PC-3 (cell line): ENCODE measurements at regions not wholly inside any gene's neighbourhood (a gene's known extent, or its start where the extent isn't known, plus 50 kb on each side); places are given as distances from the start of the nearest gene placed in this dataset.

Experiments used
- ATAC-seq: fragments of 200-7000 bp; cut with Tn5 transposase; 2 replicates; pipeline ENCODE4 v1.9.1; 2020; ENCODE audit warnings: mild to moderate bottlenecking, moderate library complexity
- BruUV-seq: library from RNA; stranded (reverse); fragments of 400-500 nt; replicated peaks from 2 replicates; lab custom pipeline; 2021; lab: Mats Ljungman, UMichigan
- CTCF ChIA-PET: fragments of 300-600 bp; sonication (Branson Sonifier 250); formaldehyde crosslinking; loops from one replicate; lab custom pipeline; 2022; ENCODE audit warnings: antibody characterized with exemption; lab: Charles Lee
- POLR2A ChIA-PET: fragments of 300-600 bp; sonication (Branson Sonifier 250); formaldehyde crosslinking; loops from one replicate; lab custom pipeline; 2022; ENCODE audit warnings: antibody characterized with exemption; ENCODE audit not compliant: unreplicated experiment; lab: Charles Lee
- DNase-seq: peaks from one replicate; pipeline ENCODE4 v3.0.0-alpha.2; 2015
- H2AFZ ChIP-seq: fragments of 300-600 bp; sonication (generic); 2 replicates; pipeline ENCODE4 v1.6.0; 2016; ENCODE audit warnings: antibody characterized with exemption, low read length
- H3F3A ChIP-seq: fragments of 300-600 bp; sonication (generic); one replicate; pipeline ENCODE4 v1.6.0; 2017; ENCODE audit warnings: antibody characterized with exemption, low read length, control low read depth, mild to moderate bottlenecking; ENCODE audit not compliant: unreplicated experiment
- H3K27ac ChIP-seq: fragments of 300-600 bp; sonication (generic); 2 replicates; pipeline ENCODE4 v1.5.1; 2016; ENCODE audit warnings: mild to moderate bottlenecking, low read length
- H3K27me3 ChIP-seq: fragments of 300-600 bp; sonication (generic); 2 replicates; pipeline ENCODE4 v1.6.1; 2016; ENCODE audit warnings: low read length, mixed read lengths
- H3K36me3 ChIP-seq: fragments of 300-600 bp; sonication (generic); 2 replicates; pipeline ENCODE4 v1.6.1; 2016; ENCODE audit warnings: low read depth, mixed run types, low read length, mixed read lengths
- H3K4me1 ChIP-seq: fragments of 300-600 bp; sonication (generic); 2 replicates; pipeline ENCODE4 v1.5.1; 2016; ENCODE audit warnings: low read length; ENCODE audit not compliant: insufficient read depth
- H3K4me2 ChIP-seq: fragments of 300-600 bp; sonication (generic); 2 replicates; pipeline ENCODE4 v1.6.0; 2016; ENCODE audit warnings: low read length
- H3K4me3 ChIP-seq: fragments of 300-600 bp; sonication (generic); 2 replicates; pipeline ENCODE4 v1.5.1; 2016; ENCODE audit warnings: mild to moderate bottlenecking, low read length, mixed read lengths
- H3K79me2 ChIP-seq: fragments of 300-600 bp; sonication (generic); 2 replicates; pipeline ENCODE4 v1.6.1; 2017; ENCODE audit warnings: low read length, mixed read lengths
- H3K9ac ChIP-seq: fragments of 300-600 bp; sonication (generic); 2 replicates; pipeline ENCODE4 v1.6.0; 2016; ENCODE audit warnings: mild to moderate bottlenecking, low read length
- H3K9me2 ChIP-seq: fragments of 300-600 bp; sonication (generic); replicated peaks from 2 replicates; pipeline ENCODE4 v1.6.1; 2016; ENCODE audit warnings: mixed run types, low read length, mixed read lengths
- H3K9me3 ChIP-seq: fragments of 300-600 bp; sonication (generic); 2 replicates; pipeline ENCODE4 v1.6.1; 2016; ENCODE audit warnings: low read length, mixed read lengths
- H4K20me1 ChIP-seq: fragments of 300-600 bp; sonication (generic); 2 replicates; pipeline ENCODE4 v1.6.1; 2016; ENCODE audit warnings: low read length, mixed read lengths
- EZH2 ChIP-seq: fragments of 300-600 bp; sonication (generic); IDR thresholded peaks from one replicate; pipeline ENCODE4 v1.6.1; 2017; ENCODE audit warnings: antibody characterized with exemption, mild to moderate bottlenecking, low read length; ENCODE audit not compliant: unreplicated experiment
- EZH2phosphoT487 ChIP-seq: fragments of 300-600 bp; sonication (generic); IDR thresholded peaks from 2 replicates; pipeline ENCODE4 v1.6.1; 2018; ENCODE audit warnings: mild to moderate bottlenecking, antibody characterized with exemption, low read length, borderline replicate concordance
- intact Hi-C: fragments of 100-400 bp; cut with micrococcal nuclease; formaldehyde crosslinking; loops from 2 replicates; pipeline ENCODE4 v1.9.0; 2023
- TF ChIP-seq, protein P1 (sequence below): fragments of 300-600 bp; sonication (generic); conservative IDR thresholded peaks from 2 replicates; pipeline ENCODE4 v1.5.1; 2017; ENCODE audit warnings: antibody characterized with exemption, low read depth, mild to moderate bottlenecking, low read length

DNA sequence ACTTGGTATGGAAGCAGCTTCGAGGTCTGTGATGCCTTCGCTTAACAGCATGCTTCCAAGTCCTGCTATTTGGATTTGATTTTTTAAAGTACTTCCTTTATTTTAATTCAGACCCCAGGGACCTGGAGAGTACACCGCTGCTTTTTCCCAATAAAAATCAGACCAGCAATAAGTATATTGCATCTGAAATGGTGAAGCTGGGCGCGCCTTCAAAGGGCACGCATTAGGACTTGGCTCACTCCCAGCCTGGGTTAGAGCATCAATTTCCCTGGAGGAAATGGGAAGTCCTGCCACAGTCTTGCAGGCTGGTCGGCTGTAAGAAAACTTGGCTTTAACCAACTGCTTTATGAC lies 325.1 kb downstream of the RRAGC start:
- BruUV-seq: no TSS peak
- no peaks in the 10 kb centered on the region for H4K20me1 ChIP-seq
- no peaks in the 10 kb centered on the region for H3K36me3 ChIP-seq
- CTCF ChIA-PET: no interaction called here
- no peak overlapping the region for H3K9ac ChIP-seq
- ATAC-seq: no peak
- no peak overlapping the region for H3K27ac ChIP-seq
- intact Hi-C loops: no loop called here
- H3K9me2 ChIP-seq: no peaks in the 10 kb centered on the region
- no peak overlapping the region for H2AFZ ChIP-seq
- peaks cover 43% of the 10 kb centered on the region for H3K27me3 ChIP-seq
- no peaks in the 10 kb centered on the region for H3F3A ChIP-seq
- H3K79me2 ChIP-seq: no peaks in the 10 kb centered on the region
- no peak overlapping the region for H3K4me3 ChIP-seq
- H3K9me3 ChIP-seq: no peaks in the 10 kb centered on the region
- no peaks in the 10 kb centered on the region for H3K4me1 ChIP-seq
- TF ChIP-seq EZH2phosphoT487 (no peak), EZH2 (no peak)
- TF ChIP-seq, protein P1, sequence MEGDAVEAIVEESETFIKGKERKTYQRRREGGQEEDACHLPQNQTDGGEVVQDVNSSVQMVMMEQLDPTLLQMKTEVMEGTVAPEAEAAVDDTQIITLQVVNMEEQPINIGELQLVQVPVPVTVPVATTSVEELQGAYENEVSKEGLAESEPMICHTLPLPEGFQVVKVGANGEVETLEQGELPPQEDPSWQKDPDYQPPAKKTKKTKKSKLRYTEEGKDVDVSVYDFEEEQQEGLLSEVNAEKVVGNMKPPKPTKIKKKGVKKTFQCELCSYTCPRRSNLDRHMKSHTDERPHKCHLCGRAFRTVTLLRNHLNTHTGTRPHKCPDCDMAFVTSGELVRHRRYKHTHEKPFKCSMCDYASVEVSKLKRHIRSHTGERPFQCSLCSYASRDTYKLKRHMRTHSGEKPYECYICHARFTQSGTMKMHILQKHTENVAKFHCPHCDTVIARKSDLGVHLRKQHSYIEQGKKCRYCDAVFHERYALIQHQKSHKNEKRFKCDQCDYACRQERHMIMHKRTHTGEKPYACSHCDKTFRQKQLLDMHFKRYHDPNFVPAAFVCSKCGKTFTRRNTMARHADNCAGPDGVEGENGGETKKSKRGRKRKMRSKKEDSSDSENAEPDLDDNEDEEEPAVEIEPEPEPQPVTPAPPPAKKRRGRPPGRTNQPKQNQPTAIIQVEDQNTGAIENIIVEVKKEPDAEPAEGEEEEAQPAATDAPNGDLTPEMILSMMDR: no peak
- POLR2A ChIA-PET: no interaction called here
- no peak overlapping the region for H3K4me2 ChIP-seq
- no peak for DNase-seq

DNA sequence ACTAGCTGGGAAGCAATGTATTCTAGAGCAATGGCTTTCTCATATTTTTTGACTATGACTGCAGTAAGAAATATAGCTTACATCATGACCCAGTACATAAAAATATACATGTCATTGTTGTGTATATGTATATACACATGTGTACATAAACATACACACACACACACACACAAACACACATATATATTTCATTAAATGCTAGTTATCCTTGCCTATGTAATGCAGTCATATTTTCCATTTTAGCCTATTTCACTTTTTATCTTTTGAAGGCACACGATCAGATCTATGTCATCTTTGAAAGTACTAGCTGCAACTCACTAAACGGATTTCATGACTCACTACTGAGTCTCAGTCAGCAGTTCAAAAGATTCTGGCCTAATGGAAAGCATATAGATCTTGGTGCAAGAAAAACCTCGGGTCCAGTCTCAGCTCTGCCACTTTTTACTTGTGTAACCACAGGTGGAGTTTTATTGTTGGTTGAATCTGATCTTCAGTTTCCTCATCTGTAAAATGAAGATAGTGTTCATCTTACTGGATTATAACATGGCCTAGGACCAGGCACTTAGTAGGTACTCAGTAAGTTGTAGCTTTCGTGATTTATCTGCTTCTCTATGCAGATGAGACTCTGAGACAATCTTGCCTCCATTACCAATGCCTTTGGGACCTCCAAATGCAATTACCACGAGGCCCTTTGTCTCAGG lies 325.6 kb downstream of the RRAGC start:
- no peaks in the 10 kb centered on the region for H3K9me3 ChIP-seq
- no peak overlapping the region for H3K9ac ChIP-seq
- H3K9me2 ChIP-seq: no peaks in the 10 kb centered on the region
- no peaks in the 10 kb centered on the region for H3K4me1 ChIP-seq
- H3K27me3 ChIP-seq: peaks cover 41% of the 10 kb centered on the region
- H2AFZ ChIP-seq: no peak overlapping the region
- H3K4me3 ChIP-seq: no peak overlapping the region
- H3K36me3 ChIP-seq: no peaks in the 10 kb centered on the region
- DNase-seq (no peak), ATAC-seq (no peak)
- TF ChIP-seq, protein P1: no peak
- no peak for TF ChIP-seq EZH2
- no peak for TF ChIP-seq EZH2phosphoT487
- POLR2A ChIA-PET: no interaction called here
- no peak overlapping the region for H3K27ac ChIP-seq
- no peaks in the 10 kb centered on the region for H3K79me2 ChIP-seq
- H3F3A ChIP-seq: no peaks in the 10 kb centered on the region
- no peak overlapping the region for H3K4me2 ChIP-seq
- CTCF ChIA-PET: no interaction called here
- intact Hi-C loops: no loop called here
- H4K20me1 ChIP-seq: no peaks in the 10 kb centered on the region
- no TSS peak for BruUV-seq

DNA sequence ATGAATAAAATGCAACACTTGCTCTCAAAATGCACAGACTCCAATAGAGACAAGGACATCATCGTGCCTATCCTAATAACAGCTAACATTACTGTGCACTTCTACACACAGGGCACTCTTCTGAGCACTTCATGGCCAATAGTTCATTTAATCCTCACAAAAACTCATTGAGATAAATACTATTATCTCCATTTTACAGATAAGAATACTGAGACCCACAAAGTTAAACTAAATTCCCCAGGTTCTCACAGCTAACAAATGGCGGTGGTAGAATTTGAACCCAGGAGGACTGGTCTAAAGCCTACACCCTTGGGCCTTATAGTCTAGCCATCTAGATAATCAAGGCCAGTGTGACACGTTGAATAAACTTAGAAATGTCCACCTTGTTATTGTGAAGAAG lies 328.6 kb downstream of the RRAGC start:
- BruUV-seq: no TSS peak
- Histone ChIP-seq H3K79me2 (no peaks in the 10 kb centered on the region), H3K9ac (no peak overlapping the region), H3K9me2 (no peaks in the 10 kb centered on the region), H3K36me3 (no peaks in the 10 kb centered on the region), H4K20me1 (no peaks in the 10 kb centered on the region), H3F3A (no peaks in the 10 kb centered on the region), H3K9me3 (no peaks in the 10 kb centered on the region), H3K4me2 (no peak overlapping the region), H3K27me3 (peaks cover 52% of the 10 kb centered on the region), H2AFZ (no peak overlapping the region), H3K4me3 (no peak overlapping the region), H3K4me1 (no peaks in the 10 kb centered on the region), H3K27ac (no peak overlapping the region)
- ChIA-PET POLR2A (no interaction called here), CTCF (no interaction called here)
- no peak for TF ChIP-seq EZH2
- no peak for TF ChIP-seq EZH2phosphoT487
- TF ChIP-seq, protein P1: no peak
- ATAC-seq (no peak), DNase-seq (no peak)
- intact Hi-C loops: no loop called here
